MM.1S (cell line): ENCODE measurements at regions not wholly inside any gene's neighbourhood (a gene's known extent, or its start where the extent isn't known, plus 50 kb on each side); places are given as distances from the start of the nearest gene placed in this dataset.

Source experiments
- CTCF ChIP-seq: fragments of 300-600 bp; sonication (generic); IDR thresholded peaks from 2 replicates; pipeline ENCODE4 v1.5.1; 2016; ENCODE audit warnings: antibody characterized with exemption, low read length, mixed read lengths
- EZH2 ChIP-seq: fragments of 300-600 bp; sonication (generic); optimal IDR thresholded peaks from 2 replicates; pipeline ENCODE3; 2017; ENCODE audit warnings: low read depth, mild to moderate bottlenecking, antibody characterized with exemption, low read length, mixed read lengths
- EZH2phosphoT487 ChIP-seq: fragments of 300-600 bp; sonication (generic); IDR thresholded peaks from 2 replicates; pipeline ENCODE4 v1.6.1; 2018; ENCODE audit warnings: antibody characterized with exemption, low read length

GRCh38 chrX:79263550-79263949 is 103.6 kb downstream of the ITM2A start:
- TF ChIP-seq CTCF (no peak), EZH2 (no peak), EZH2phosphoT487 (no peak)
